GM12891 (cell line): ENCODE measurements at regions not wholly inside any gene's neighbourhood (a gene's known extent, or its start where the extent isn't known, plus 50 kb on each side); places are given as distances from the start of the nearest gene placed in this dataset.

Experiments
- PAX5 ChIP-seq: IDR thresholded peaks from 2 replicates; pipeline ENCODE4 v1.6.1; 2011; ENCODE audit warnings: low read length, moderate library complexity, mild to moderate bottlenecking; ENCODE audit not compliant: insufficient read depth, severe bottlenecking
- POLR2A ChIP-seq: IDR thresholded peaks from 2 replicates; pipeline ENCODE4 v1.6.1; 2011; ENCODE audit warnings: low read depth, low read length, control low read depth
- POLR2AphosphoS5 ChIP-seq: IDR thresholded peaks from 2 replicates; pipeline ENCODE4 v1.6.1; 2011; ENCODE audit warnings: low read depth, low read length, control low read depth
- SPI1 ChIP-seq: IDR thresholded peaks from 2 replicates; pipeline ENCODE4 v1.6.1; 2011; ENCODE audit warnings: low read depth, low read length, control low read depth
- TAF1 ChIP-seq: IDR thresholded peaks from 2 replicates; pipeline ENCODE4 v1.6.1; 2011; ENCODE audit warnings: low read depth, low read length, control low read depth

DNA sequence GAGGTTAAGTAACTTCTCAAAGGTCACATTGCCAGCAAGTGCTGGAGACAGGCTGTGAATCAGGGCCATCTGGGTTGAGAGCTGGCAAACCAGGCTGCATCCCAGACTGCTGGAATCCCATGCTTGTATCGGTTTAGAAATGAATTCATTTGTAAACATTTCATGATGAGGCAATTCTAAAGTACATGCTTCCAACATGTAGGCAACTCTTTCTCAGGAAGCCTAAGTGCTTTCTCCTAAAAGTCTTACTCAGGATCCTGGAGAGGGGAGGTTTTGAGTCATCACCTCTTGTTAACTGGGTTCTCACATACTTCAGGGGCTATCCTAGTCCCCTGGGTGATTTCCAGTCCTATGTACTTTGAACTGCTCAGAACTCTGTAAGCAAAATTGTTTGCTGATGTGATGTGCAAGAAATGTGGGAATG lies 416.5 kb downstream of the MEIS1 start:
- TF ChIP-seq TAF1 (no peak), POLR2AphosphoS5 (no peak), POLR2A (no peak), SPI1 (no peak), PAX5 (no peak)
